DOHH2 (cell line): ENCODE measurements at regions not wholly inside any gene's neighbourhood (a gene's known extent, or its start where the extent isn't known, plus 50 kb on each side); places are given as distances from the start of the nearest gene placed in this dataset.

Source experiments
- CTCF ChIP-seq: fragments of 200-600 bp; sonication (generic); IDR thresholded peaks from one replicate; pipeline ENCODE4 v1.5.1; 2014; ENCODE audit warnings: antibody characterized with exemption, mild to moderate bottlenecking, low read depth, low read length; ENCODE audit not compliant: poor library complexity, severe bottlenecking
- EZH2phosphoT487 ChIP-seq: fragments of 200-600 bp; sonication (generic); IDR thresholded peaks from 2 replicates; pipeline ENCODE4 v1.6.1; 2017; ENCODE audit warnings: borderline replicate concordance, mild to moderate bottlenecking, antibody characterized with exemption, low read length, moderate library complexity, mixed read lengths

GRCh38 chr12:42953021-42953420 is 363.5 kb upstream of the PRICKLE1 start:
- TF ChIP-seq CTCF = no peak
- TF ChIP-seq EZH2phosphoT487 = no peak
